RPMI8226 (cell line): ENCODE measurements at regions not wholly inside any gene's neighbourhood (a gene's known extent, or its start where the extent isn't known, plus 50 kb on each side); places are given as distances from the start of the nearest gene placed in this dataset.

Experiments used
- DNase-seq: peaks from one replicate; pipeline ENCODE4 v3.0.0-alpha.2; 2015

DNA sequence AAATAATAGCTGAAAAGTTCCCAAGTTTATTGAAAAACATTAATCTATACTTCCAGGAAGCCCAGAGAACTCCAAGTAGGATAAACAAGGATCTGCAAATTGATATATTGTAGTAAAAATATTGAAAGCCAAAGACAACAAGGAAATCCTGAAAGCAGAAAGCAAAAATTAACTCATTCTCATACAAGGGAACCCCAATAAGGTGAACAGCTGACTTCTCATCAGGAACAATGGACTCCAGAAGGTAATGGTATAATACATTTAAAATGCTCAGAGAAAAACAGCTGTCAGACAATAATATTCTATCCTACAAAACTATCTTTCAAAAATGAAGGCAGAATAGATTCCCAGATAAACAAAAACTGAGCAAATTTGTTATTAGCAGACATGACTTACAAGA is 138.1 kb upstream of the BMP4 start:
- DNase-seq: no peak

DNA sequence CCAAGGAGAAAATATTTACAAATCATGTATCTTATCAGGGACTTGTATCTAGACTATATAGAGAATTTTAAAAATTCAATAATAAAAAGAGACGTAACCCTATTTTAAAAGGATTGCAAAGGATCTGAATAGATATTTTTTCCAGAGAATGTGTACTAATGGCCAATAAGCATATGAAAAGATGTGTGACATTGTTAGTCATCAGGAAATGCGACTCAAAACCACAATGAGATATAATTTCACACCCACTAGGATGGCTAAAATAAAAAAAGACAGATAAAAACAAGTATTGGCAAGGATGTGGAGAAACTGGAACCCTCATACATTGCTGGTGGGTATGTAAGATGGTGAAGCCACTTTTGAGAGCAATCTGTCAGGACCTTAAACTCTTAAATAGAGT is 141.9 kb upstream of the BMP4 start:
- DNase-seq: no peak

DNA sequence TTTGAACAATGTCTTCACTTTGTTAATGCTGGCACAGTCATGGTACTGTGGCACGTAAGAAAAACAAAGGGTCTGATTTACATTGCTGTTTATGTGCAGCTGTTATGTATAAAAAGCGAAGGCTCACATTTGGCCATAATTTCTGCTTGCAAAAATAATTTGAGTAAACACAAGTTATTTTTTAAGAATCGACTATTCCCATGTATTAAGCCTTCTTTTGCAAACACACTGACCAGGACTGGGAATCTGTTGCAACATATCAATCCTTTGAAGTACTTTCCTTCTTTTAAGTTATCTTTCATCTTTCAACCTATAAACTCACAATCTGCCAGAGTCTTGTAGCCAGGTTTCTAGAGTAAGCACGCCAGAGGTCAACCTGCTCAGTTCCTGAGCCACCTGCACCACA is 145.4 kb upstream of the BMP4 start:
- no peak for DNase-seq

DNA sequence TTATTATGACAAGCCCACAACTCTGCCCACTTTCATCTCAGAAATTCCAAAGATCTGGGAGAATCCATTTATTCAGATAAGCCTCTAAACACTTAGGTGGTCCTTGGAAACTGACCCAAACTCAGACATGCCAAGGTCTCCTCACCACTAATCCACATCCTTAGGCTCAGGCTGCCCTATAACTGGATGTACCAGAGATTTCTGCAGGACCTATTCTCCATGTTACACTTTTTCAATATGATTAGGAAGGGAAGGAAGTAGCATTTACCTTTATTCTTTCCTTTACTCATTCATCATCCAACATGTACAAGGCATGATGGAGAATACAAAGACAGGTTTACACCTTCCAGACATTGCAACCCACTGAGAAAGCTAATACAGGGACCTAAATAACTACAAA is 145.9 kb upstream of the BMP4 start:
- DNase-seq: no peak

DNA sequence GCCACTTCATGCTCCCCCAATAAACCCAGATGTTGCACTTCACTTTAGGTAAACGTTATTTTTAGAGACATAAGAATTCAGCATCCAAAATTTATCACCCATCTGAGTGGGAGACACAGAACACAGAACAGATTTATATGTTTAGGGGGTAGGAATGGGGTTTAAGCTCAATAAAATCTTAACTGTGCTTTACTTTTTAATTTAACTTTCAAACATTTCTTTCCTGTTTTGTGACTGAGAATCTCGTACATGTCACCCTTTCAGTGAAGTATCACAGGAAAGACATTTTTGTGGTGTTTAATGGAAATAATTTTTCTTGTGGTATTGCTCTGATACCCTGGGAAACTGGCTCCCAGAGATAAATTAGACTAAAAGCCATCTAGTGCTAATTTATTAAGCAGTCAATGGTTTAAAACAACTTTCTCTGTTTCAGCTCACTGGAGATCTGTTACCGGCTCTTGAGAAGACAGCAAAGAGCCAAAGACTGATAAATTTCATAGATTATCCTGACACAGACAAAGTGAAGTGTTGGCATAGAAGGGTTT is 148.0 kb upstream of the BMP4 start:
- no peak for DNase-seq

DNA sequence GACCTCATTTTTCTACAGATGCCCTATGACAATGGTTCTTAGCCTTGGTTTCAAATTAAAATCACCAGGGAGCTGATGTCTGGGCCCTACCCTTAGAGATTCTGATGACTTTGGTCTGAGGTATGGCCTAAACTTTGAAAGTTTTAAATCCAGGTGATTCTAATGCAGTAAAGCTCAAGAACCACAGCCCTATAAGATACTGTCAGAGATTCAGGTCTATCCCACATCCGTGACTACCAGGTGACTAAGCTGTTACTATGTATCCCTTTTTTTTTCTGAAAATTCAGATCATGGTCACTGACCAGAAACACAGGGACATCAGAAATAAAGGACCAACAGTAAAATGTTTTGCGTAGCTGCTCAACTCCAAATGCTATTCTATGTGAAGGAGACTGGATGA is 148.8 kb upstream of the BMP4 start:
- no peak for DNase-seq

DNA sequence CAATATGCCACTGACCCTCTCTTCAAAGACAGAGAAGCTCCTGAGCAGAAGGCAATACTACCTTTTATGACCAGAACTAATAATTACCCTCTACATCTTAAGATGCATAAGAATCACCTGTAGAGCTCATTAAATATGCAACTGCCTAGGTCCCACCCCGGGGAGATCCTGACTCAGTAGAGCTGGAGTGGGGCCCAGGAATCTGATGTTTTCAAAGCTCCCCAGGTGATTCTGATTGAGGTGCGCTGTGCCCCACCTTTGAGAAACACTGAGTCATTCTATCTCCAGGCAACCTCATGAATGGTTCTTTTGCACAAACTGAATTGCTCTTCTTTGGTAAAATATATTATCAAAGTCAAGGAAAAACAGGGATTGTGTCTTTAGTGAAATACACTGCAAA is 149.3 kb upstream of the BMP4 start:
- DNase-seq: no peak

DNA sequence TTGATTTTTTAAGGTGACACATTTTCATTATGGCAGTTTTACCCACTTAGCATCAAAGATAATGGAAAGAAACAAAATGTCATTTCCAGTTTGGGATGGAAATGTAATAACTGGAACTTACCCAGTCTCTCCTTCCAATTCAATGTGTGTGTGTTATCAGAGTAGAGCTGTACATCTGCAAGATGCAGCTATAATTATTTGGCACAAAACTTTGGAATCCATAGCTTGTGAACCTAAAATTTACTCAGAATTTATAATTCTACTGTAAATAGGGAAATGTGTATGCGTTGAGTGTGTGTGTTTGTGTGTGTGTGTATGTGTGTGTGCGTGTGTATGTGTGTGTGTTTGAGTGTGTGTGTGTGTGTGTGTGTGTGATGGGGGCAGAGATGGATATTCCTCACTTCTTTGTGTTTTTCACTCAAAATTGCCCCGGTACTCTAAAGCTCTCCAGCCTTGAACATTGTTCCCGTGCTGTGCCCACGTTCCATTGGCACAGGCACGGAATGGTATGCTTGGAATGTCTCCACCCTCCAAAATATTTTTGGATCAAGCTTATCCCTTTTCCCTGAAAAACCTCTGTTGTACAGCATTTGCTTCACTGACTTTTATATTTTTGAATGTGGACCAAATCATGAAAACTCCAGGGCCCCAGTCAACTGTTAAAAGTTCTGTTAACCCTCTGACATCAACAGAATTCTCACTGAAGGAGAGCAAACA is 150.2 kb upstream of the BMP4 start:
- no peak for DNase-seq

DNA sequence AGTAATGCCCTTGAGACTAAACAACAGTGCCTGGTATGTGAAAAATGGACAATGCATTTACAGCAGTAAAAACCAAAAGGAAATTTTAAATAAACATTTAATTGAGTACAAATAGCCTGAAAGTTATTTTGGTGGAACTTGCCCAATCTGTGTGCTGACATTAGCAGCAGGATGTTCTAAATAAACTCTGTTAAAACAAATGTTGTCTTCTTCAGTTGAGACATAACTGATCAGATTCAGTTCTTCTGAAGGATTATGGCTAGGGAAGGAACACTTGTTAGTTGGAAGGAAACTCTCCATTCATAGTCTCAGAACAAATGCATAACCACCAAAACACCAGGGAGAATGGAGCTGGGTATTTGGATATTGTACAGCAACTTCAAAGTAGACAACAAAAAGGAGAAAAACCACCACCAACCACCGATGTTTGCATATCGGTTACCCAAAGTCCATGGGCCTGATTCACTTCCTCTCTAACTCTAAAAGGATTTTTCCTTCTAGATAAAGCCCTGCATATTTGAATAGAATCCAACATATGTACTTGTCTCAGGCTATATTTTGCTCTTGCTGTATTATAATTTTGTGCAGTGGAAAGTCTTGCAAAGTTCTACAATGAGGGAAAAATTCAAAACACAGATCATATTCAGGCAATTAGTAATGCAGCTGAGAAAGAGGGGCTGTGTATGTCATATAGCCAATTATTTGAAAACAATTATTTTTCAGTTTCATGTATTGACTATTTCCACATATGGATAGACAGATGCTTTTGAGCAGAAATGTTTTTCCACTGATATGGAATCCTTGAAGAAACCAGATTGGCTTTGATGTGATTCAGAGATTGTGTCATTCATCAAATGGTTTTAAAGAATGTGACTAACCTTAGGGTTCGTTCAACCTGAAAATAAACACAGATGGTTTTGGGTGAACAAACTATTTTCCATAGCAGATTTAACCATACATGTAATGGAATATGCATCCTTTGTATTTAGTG is 152.2 kb upstream of the BMP4 start:
- DNase-seq: no peak

DNA sequence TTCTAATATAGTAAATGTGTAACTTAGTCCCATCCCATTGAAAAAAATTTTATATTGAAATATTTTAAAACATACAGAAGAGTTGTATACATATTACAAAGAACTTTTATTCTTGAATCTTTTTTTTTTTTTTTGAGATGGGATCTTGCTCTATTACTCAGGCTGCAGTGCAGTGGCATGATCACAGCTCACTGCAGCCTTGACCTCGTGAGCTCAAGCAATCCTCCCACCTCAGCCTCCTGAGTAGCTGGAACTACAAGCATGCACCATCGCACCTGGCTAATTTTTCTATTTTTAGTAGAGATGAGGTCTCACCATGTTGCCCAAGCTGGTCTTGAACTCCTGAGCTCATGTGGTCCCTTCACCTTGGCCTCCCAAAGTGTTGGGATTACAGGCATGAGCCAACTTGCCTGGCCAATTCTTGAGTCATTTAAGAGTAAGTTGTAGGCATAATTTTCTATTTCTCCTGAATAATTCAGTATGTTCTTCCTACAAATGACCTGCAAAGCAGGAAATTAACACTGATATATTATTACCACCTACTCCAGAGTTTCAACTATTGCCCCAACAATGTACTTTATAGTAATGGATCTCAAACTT is 153.0 kb upstream of the BMP4 start:
- DNase-seq: no peak

DNA sequence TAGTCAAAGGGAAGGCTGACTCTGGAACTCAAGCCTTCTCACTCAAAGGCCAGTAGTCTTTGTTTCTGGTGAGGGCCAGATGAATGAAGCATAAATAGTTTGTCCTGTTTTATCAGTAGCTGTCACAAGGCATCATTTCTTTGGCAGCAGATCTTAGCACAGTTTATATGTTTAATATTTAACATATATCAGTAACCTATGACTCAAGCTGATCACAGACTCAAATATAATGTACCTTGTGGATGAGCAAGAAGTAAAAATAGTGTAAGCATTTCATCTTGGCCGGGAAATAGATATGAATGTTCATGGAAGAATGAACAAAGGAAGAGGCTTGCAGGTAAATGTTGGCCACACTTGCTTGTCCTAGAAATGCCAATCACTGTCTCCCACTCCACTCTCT is 158.3 kb upstream of the BMP4 start:
- no peak for DNase-seq

DNA sequence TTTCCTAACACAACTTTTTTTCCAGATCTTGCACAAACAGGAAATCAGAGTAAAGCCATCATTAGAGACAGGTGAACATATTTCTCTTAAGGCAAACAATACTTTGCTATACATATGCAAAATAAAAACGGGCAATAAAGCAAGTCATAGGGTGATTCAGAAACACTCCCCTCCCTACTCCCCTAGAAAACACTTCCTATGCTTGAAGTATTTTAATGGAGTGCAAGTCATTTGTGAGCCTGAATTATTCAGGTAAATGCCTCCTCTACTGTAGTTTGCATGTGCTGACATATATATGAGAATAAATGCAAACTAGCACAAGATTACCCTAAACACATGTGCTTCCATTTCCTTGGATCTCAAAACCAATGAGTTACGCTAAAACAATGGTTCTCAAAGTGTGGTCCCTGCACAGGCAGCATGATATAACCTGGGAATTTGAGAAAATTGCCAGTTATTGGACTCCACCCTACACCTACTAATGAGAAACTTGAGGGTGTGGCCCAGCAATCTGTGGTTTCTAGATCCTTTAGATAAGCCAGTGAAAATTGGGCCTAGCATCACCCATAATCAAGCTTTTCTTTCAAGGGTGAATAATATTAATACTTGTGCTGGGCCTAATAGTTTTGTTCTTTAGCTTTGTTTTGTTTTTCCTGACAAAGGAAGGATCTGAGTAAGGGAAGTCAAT is 159.7 kb upstream of the BMP4 start:
- no peak for DNase-seq

DNA sequence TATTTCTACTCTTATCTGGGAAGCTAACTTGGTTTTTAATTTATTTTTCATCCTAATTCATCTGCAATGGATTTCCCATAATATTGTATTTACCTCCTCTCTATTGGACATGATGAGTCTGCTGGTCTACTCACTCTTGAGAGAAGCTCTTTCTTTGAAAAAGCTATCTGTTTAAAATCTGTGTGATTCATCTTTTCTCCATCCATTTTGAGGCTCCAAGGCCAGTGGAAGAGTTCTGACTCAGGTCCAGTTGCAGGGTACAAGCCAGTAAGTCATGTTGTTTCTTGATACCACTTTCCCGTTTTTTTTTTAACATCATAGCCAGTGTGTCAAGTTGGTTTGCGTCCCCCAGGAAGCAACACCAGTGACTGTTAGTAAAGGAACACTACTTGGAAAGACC is 160.3 kb upstream of the BMP4 start:
- DNase-seq: no peak

DNA sequence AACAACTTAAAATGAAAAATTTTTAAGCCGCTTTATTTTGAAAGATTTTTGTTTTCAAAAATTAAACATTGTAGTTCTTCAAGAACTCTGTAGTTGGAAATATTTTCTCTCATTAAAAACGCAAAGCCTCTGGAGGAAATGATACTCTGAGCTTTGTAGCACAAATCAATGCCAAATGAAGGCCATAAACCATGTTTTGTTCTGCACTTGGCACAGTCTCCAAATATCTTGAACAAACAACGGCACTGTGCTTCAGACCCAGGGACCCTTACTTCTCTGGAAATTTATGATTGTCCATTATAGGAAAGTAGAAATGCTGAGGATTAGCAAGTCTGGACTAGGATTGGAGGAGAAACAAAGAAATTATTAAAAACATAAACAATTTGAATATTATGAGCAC is 160.8 kb upstream of the BMP4 start:
- no peak for DNase-seq

DNA sequence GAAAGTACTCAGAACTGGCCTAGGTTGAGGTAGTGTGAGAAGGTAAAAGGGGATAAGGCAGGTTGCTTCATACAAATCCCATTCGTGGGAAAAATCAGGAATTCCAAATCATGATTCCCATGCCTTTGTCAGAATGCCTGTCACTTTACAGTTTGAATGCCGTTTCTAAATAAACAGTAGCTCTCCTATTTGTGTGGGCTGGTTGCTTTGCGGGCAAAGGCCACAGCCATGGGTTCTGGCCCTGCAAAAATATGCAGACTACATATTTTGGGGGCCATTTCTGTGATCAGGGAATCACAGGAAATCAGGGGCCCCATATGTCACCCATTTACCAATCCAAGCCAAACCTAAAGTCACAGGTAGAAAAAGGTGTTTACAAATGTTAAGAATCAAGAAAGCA is 161.3 kb upstream of the BMP4 start:
- DNase-seq: no peak

DNA sequence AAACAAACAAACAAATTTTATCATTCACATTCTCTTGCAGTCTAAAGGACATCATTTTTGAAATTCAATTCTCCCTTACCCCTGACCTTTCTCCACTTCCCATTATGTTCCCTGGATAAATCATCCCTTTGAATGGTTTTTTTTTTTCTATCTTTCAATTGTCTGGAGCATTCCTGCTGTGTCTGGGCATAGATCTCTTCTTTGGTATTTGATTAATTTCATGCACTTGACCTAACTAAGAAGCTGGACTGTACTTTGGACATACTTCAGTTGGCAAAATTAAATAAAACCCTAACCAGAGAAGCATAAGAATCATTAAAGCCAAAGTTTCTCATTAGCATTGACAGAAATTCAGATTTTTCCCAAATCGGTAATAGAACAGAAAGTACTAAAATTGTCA is 163.6 kb upstream of the BMP4 start:
- DNase-seq: no peak

DNA sequence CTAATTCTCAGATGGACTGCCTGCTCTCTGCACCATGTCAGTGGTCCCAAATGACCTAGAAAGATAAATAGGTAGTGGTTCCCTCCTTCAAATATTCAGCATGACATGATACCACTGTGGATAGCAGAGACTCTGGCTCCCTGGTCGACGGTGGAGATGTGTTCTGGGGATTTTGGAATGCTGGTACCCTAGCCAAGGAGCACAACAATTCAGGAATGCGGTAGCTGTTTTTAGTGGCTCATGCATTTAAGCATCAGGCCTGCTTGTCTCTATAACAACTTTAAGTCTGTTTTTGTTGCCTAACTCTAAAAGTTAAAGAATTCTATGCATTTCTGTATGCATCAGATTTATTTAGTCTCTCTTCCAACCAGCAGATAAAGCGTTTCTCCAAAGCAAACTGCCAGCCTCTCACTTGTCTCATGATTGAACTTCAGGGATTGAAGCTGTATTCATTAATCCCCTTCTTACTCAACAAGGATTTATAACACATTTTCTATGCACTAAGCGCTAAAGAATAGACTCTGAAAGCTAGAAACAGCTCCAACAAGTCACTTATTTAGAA is 164.9 kb upstream of the BMP4 start:
- DNase-seq: no peak

DNA sequence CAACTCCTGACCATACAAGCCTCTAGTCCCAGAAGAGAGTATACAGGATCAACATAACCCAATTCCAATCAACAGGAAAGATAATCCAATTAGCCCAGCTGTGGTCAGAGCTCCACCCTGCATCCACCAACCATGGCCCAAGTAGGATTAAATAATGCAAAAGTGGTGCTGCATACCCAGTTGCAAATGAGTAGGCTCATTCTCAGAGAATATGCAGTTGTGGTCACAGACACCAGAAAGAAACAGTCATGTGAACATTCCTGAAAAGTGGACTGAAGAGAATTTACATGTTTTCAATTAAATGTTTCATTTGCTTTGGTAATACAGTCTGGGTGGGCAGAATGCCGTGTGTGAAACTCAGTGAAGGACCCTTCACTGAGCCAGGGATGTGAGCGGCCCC is 167.2 kb upstream of the BMP4 start:
- no peak for DNase-seq

DNA sequence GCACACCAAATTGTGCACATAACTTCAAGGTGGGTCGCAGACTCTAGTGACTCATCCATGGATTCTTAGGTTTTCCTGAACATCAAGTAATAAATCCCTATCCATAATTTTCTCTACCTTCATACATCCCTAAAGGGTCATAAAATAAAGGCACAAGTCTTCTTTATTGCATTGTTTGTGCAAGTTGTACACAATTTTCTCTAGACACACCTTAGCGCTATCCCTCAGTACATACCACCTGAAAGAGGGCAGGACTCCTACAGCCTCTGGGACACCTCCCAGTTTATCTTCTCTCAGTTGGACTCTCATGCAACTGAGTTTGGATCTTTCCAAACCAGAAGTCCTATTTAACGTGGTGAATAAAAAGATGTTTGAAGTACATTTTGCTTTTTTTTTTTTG is 168.5 kb upstream of the BMP4 start:
- no peak for DNase-seq

DNA sequence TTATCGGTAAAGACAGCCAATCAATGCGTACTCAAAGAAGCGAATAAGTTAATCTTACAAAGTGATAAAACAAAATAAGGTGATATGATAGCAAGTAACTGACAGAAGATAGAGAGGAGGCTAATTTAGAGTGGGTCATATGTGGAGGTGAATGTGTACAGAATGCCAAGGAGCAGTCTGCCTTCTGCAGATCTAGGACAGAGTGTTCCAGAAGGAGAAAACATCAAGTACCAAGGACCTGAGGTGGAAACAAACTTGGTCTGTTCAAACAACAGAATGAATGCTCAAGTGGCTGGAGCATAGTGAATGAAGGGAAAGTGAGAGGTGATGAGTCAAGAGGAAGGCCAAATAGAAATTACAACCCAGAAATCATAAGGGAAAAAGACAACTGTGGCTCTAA is 170.3 kb upstream of the BMP4 start:
- DNase-seq: no peak

DNA sequence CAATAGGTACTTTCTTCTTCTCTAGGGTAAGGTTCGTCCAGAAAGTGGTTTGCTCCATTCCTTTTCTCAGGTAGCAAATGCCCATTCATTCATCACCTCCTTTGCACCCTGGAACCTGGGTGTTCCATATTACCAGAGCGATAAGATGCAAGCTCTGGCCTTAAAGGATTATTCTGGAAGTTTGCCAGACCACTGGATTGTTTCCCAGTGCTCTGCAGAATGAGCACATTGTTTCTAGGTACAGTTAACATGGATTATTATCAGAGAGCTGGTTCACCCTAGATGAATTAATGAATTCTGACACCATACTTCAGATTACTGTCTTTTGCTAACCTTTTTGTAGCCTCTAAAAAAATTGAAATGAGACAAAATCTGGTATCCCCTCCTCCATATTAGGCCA is 170.9 kb upstream of the BMP4 start:
- DNase-seq: no peak

DNA sequence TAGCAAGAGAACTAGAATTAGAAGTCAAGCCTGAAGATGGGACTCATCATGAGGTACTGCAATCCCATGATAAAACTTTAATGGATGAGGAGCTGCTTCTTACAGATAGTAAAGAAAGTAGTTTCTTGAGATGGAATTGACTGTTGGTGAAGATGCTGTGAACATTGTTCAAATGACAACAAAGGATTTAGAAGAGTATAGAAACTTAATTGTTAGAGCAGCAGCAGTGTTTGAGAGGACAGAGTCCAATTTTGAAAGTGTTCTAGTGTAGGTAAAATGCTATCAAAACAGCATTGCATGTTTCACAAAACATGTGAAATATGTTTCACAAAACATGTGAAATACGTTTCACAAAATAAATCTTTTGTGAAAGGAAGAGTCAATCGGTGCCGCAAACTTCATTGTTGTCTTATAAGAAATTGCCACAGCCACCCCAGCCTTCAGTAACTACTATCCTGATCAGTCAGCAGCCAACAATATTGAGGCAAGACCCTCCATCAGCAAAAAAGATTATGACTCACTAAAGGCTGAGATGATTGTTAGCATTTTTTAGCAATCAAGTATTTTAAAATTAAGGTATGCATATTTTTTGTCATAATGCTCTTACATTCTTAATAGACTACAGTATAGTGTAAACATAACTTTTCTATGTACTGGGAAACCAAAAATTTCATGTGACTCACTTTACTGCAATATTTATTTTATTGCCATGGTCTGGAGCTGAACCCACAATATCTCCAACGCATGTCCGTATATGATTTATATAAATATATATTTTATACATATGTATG is 173.4 kb upstream of the BMP4 start:
- DNase-seq: no peak
